ENCODE measurements at regions not wholly inside any gene's neighbourhood (a gene's known extent, or its start where the extent isn't known, plus 50 kb on each side); places are given as distances from the start of the nearest gene placed in this dataset.

DNA sequence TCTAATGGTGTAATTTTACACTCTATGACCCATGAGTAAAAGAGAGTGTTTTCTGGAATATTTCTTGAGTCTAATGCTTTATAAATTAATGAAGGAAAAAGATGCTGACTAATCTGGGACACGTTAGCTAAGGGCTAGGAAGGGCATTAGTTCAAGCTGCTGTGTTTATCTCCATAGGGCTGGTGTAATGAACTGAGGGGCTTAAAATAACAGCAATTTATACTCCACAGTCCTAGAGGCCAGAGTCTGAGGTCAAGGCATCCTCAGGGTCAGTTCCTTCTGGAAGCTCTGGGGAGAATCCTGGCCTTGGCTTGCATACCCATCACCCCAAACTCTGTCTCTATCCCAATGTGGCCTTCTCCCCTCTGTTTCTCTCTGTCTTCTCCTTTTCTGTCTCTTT lies 105.2 kb upstream of the PFKP start:
- DNase-seq (no peak), ATAC-seq (no peak)
- no peaks in the 10 kb centered on the region for H3K4me1 ChIP-seq (ENCODE audit: low read depth)
- no peaks in the 10 kb centered on the region for H3K36me3 ChIP-seq (ENCODE audit: low read depth)
- intact Hi-C loops (cut with DNase I, micrococcal nuclease) = no loop called here
- TF ChIP-seq, protein P1, sequence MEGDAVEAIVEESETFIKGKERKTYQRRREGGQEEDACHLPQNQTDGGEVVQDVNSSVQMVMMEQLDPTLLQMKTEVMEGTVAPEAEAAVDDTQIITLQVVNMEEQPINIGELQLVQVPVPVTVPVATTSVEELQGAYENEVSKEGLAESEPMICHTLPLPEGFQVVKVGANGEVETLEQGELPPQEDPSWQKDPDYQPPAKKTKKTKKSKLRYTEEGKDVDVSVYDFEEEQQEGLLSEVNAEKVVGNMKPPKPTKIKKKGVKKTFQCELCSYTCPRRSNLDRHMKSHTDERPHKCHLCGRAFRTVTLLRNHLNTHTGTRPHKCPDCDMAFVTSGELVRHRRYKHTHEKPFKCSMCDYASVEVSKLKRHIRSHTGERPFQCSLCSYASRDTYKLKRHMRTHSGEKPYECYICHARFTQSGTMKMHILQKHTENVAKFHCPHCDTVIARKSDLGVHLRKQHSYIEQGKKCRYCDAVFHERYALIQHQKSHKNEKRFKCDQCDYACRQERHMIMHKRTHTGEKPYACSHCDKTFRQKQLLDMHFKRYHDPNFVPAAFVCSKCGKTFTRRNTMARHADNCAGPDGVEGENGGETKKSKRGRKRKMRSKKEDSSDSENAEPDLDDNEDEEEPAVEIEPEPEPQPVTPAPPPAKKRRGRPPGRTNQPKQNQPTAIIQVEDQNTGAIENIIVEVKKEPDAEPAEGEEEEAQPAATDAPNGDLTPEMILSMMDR (IDR thresholded peaks at IDR 0.05) = no peak
- no peaks in the 10 kb centered on the region for H3K9me3 ChIP-seq
- H3K4me3 ChIP-seq = no peak overlapping the region

DNA sequence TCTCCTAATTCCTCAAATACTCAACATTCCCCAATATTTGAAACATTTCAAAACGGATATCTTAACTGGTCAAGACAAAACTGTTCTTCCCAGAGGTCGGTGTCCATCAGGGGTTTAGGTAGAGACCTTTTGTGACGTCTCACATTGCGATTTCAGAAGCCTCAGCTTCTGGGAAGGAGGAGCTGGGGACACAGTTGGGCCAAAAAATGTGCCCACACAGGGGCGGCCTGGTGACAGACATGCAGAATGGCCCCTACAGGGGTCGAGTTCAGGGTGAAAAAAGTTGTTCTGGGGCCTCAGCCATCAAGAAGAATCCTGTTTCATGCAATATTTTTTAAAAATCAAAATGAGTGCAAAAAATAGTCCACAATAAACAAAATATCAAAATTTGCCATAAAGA lies 108.7 kb upstream of the PFKP start:
- intact Hi-C loops (cut with DNase I, micrococcal nuclease) = no loop called here
- no peak for DNase-seq
- H3K9me3 ChIP-seq = no peaks in the 10 kb centered on the region
- H3K4me1 ChIP-seq (ENCODE audit: low read depth) = no peaks in the 10 kb centered on the region
- H3K36me3 ChIP-seq (ENCODE audit: low read depth) = no peaks in the 10 kb centered on the region
- no peak for ATAC-seq
- TF ChIP-seq, protein P1 (IDR thresholded peaks at IDR 0.05) = no peak
- H3K4me3 ChIP-seq = no peak overlapping the region

DNA sequence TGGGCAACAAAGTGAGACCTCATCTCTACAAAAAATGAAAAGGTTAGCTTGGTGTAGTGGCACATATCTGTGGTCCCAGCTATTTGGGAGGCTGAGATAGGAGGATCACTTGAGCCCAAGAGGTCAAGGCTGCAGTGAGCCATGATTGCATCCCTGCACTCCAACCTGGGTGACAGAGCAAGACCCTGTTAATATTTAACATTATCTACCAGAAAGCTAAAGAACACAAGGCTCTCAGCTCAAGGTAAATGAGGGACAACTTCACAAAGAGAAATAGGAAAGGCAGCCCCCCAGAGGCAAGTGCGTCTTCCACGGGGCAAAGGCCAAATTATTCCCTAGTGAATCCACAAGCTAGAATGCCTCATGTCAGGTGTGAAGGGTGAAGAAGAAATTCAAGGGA lies 109.6 kb upstream of the PFKP start:
- no peaks in the 10 kb centered on the region for H3K9me3 ChIP-seq
- intact Hi-C loops (cut with DNase I, micrococcal nuclease) = no loop called here
- H3K4me1 ChIP-seq (ENCODE audit: low read depth) = no peaks in the 10 kb centered on the region
- no peaks in the 10 kb centered on the region for H3K36me3 ChIP-seq (ENCODE audit: low read depth)
- ATAC-seq = no peak
- TF ChIP-seq, protein P1 (IDR thresholded peaks at IDR 0.05) = no peak
- no peak for DNase-seq
- no peak overlapping the region for H3K4me3 ChIP-seq

DNA sequence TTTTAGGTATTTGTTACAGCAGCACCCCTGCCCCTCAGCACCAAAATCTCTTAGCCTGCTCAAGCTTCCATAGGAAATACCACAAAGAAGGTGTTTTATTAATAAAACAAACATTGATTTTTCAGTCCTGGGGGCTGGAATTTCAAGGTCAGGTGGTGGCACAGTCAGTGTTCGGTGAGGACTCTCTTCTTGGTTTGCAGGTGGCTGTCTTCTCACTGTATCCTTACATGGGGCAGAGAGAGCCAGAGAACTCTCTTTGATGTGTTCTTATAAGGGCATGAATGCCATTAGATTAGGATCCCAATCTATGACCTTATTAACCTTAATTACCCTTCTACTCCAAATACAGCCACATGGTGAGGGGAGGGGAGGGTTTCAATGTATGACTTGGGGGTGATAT lies 112.3 kb upstream of the PFKP start:
- no peaks in the 10 kb centered on the region for H3K4me1 ChIP-seq (ENCODE audit: low read depth)
- H3K4me3 ChIP-seq = no peak overlapping the region
- DNase-seq (no peak), ATAC-seq (no peak)
- intact Hi-C loops (cut with DNase I, micrococcal nuclease) = no loop called here
- TF ChIP-seq, protein P1 (IDR thresholded peaks at IDR 0.05) = no peak
- no peaks in the 10 kb centered on the region for H3K9me3 ChIP-seq
- no peaks in the 10 kb centered on the region for H3K36me3 ChIP-seq (ENCODE audit: low read depth)

DNA sequence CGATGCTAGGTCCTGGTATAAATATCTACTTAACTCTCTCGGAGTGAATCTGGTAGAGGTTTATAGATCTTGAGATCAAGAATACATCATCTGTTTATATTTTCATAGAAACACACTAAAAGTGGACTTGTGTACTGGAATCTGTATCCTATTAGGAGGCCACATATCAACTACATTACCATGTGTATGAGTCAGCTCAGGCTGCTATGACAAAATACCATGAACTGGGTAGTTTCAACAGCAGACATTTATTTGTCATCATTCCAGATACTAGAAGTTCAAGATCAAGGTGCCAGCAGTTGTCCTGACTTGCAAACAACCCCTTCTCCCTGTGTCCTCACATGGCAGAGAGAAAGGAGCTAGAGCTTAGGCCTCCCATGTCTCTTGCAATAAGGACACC lies 113.9 kb upstream of the PFKP start:
- no peak for ATAC-seq
- TF ChIP-seq, protein P1 (IDR thresholded peaks at IDR 0.05) = no peak

DNA sequence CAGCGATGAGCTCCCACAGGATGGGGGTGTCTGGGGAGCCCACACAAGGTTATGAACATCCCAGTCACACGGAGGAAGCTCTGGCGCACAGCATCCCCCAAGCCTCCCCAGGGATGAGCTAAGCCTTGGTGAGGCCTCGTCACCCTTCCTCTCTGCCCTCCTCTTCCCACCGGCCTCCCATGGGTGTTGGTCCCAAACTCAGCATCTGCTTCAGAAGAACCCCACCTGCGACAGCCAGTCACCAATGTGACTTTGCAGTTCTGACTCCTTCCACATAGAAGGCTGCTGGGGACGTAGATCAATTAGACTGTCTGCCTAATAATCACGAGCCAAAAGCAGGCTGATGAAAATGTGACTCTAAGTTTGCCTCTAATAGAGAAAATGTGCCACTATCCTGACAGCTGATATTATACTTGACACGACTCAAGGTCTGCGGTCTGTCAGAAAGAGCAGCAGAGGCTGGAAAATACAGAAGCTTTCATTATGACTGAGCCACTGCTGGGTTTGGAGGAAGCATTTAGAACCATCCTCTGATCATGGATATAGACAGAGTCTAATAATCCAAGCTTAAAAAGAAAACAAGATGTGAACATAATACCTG lies 116.0 kb upstream of the PFKP start:
- no peak overlapping the region for H3K4me3 ChIP-seq
- DNase-seq = no peak
- H3K4me1 ChIP-seq (ENCODE audit: low read depth) = no peaks in the 10 kb centered on the region
- TF ChIP-seq, protein P1 (IDR thresholded peaks at IDR 0.05) = no peak
- no peak for ATAC-seq
- intact Hi-C loops (cut with DNase I, micrococcal nuclease) = no loop called here
- no peaks in the 10 kb centered on the region for H3K9me3 ChIP-seq
- no peaks in the 10 kb centered on the region for H3K36me3 ChIP-seq (ENCODE audit: low read depth)

More for the DNA sequence above, 113.9 kb upstream of the PFKP start:
- H3K4me1 ChIP-seq (ENCODE audit: low read depth) = no peaks in the 10 kb centered on the region
- intact Hi-C loops (cut with DNase I, micrococcal nuclease) = no loop called here
- no peaks in the 10 kb centered on the region for H3K36me3 ChIP-seq (ENCODE audit: low read depth)
- H3K4me3 ChIP-seq = no peak overlapping the region
- DNase-seq = no peak
- no peaks in the 10 kb centered on the region for H3K9me3 ChIP-seq

Measured in mucosa of descending colon (tissue), 3 donors.